Effector memory CD8-positive, alpha-beta T cell (primary cell): ENCODE measurements at regions not wholly inside any gene's neighbourhood (a gene's known extent, or its start where the extent isn't known, plus 50 kb on each side); places are given as distances from the start of the nearest gene placed in this dataset.

Experiments used
- ATAC-seq: fragments of 150-1000 bp; cut with Tn5 transposase; replicated peaks from 2 replicates; pipeline ENCODE4 v1.10.0; 2021; ENCODE audit warnings: mild to moderate bottlenecking, moderate library complexity
- DNase-seq, 3 experiments: peaks; one replicate each; pipeline ENCODE4 v3.0.0; 2021
- H3K27ac Mint-ChIP-seq, 2 donors: one replicate each; pipeline ENCODE4 v1.8.0; 2022; ENCODE audit warnings: mild to moderate bottlenecking in 2 of 2, mixed read lengths in 2 of 2, moderate library complexity in 2 of 2
- H3K27me3 Mint-ChIP-seq, 2 donors: one replicate each; pipeline ENCODE4 v1.8.0; 2022; ENCODE audit warnings: mixed read lengths in 2 of 2
- H3K36me3 Mint-ChIP-seq: one replicate; pipeline ENCODE4 v1.8.0; 2022; ENCODE audit warnings: mild to moderate bottlenecking, moderate library complexity, mixed read lengths; ENCODE audit not compliant: insufficient read depth
- H3K4me1 Mint-ChIP-seq, 2 donors: one replicate each; pipeline ENCODE4 v1.8.0; 2022; ENCODE audit warnings: low read depth in 2 of 2, mixed read lengths in 2 of 2
- H3K4me3 Mint-ChIP-seq, 2 donors: one replicate each; pipeline ENCODE4 v1.8.0; 2022; ENCODE audit warnings: mild to moderate bottlenecking in 2 of 2, mixed read lengths in 2 of 2, moderate library complexity in 2 of 2
- H3K9me3 Mint-ChIP-seq, 2 donors: one replicate each; pipeline ENCODE4 v1.8.0; 2022; ENCODE audit warnings: mixed read lengths in 2 of 2

DNA sequence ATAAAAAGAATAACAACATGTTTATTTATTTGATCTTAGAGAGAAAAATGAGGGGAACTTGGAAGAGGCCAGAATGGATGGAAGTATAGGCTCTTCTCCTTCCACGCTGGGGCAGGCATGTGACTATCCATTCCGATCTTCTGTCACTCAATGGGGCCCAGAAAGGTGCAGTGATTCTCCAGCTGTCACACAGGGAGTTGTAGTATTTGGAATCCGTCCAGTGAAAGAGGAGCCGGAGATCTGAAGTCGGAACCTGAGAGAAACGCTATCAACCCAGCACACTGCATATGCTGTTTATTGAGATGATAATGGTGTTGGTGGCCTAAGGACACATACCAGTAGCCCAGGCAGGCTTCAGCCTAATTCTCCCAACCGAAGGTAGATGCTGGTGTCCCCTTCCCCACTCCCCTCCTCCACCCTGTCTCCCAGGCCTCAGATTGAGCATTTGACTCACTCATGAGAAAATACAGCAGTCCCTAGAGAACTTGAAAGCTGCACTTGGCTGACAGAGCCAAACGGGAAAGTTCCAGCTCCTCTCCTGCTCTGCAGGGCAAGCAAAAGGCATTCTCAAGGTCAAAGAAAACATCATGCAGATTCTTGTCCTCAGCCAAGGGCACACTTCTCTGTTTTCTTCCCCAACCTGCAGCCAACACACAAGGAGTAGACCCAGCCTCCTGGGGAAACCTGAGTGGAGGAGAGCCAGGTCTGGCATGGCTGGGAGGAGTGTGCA is 100.4 kb downstream of the IRF2BPL start:
- Mint-ChIP-seq H3K27me3 (no peaks in the 10 kb centered on the region), H3K4me1 (peaks cover 57 to 62% of the 10 kb centered on the region in 2 donors), H3K36me3 (peaks cover 20% of the 10 kb centered on the region), H3K27ac (peak overlapping the region; percentile 77 to 96), H3K4me3 (peak overlapping the region in 1 of 2 donors; percentile 30), H3K9me3 (no peaks in the 10 kb centered on the region)
- ATAC-seq (no peak), DNase-seq (no peak)

GRCh38 chr14:76926521-76927251 is 100.5 kb downstream of the LRRC74A start:
- peaks cover 20% of the 10 kb centered on the region for H3K36me3 Mint-ChIP-seq

DNA sequence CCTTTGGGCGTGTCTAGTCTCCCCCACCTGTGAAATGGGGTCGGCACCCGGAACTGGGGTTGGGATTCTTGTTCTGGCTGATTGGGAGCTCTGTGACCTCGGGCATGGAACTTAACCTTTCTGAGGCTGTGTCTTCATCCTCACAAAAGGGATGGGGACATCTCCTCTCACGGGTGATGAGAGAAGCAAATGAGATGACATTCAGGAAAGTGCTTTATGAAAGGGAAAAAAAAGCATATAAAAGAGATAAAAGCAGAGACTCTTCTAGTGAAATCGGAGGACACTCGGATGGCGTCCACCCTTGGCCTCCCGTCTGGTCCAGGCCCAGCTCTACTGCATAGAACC is 98.9 kb downstream of the LRRC74A start:
- Mint-ChIP-seq H3K27me3 (no peaks in the 10 kb centered on the region), H3K4me3 (no peak overlapping the region), H3K27ac (peak overlapping the region; percentile 92 to 96), H3K4me1 (peaks cover 39 to 47% of the 10 kb centered on the region in 2 donors), H3K9me3 (no peaks in the 10 kb centered on the region), H3K36me3 (peaks cover 20% of the 10 kb centered on the region)
- no peak for DNase-seq
- no peak for ATAC-seq

More at GRCh38 chr14:76926521-76927251, 100.5 kb downstream of the LRRC74A start:
- no peaks in the 10 kb centered on the region for H3K27me3 Mint-ChIP-seq
- H3K9me3 Mint-ChIP-seq, result no peaks in the 10 kb centered on the region
- DNase-seq (peak; percentile 51 to 68 (median 65)), ATAC-seq (peak; percentile 79)
- H3K4me1 Mint-ChIP-seq, result peaks cover 51 to 60% of the 10 kb centered on the region in 2 donors
- peak overlapping the region; percentile 78 to 83 for H3K4me3 Mint-ChIP-seq
- H3K27ac Mint-ChIP-seq, result peak overlapping the region; percentile 92 to 96

- peaks cover 37 to 42% of the 10 kb centered on the region in 2 donors for H3K4me1 Mint-ChIP-seq
These were observed 98.3 kb downstream of the LRRC74A start for GRCh38 chr14:76924371-76925096.

DNA sequence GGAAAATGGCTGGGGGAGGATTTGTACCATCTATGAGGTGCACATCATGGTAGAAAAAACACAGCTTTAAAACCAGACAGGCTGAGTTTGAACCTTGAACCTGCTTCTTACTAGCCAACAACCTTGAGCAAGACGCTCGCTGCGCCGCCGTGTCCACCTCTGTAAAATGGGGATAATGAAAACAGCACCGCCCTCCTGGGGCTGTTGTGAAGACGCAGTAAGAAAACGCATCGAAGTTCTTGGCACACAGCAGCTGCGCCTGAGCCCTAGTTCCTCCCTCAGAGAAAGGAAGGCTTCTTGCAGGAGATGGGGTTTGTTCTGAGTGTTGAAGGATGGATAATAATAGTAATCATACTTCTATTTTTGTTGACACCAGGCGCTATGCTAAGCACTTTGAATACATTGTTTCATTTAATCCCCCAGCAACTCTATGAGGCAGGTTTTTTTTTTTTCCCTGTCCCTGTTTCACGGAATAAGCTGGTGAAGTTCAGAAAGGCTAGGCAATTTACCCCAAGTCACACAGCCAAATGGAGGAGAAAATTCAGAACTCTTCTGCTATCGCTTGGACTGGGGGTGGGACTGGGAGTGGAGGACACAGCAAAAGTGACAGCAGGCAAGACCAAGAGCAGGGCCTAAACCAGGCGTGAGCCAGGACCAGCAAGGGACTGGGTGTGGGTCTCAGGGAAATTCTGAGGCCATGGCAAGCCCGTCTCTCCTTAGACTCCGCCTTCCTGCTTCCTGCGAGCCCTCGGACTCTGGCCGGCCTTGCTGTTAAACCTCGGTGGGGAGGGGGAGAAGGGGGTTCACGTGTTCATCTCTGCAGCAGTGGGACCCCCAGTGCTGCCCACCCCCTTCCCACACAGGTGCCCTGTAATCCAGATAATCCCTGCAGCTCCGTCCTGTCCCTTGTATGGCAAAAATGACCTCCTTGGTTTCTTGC is 97.5 kb downstream of the LRRC74A start:
- ATAC-seq (no peak), DNase-seq (no peak)
- H3K36me3 Mint-ChIP-seq, result peaks cover 16% of the 10 kb centered on the region
- no peak overlapping the region for H3K4me3 Mint-ChIP-seq
- no peaks in the 10 kb centered on the region for H3K27me3 Mint-ChIP-seq
- peak overlapping the region; percentile 87 to 96 for H3K27ac Mint-ChIP-seq
- H3K4me1 Mint-ChIP-seq, result peaks cover 33 to 38% of the 10 kb centered on the region in 2 donors
- H3K9me3 Mint-ChIP-seq, result no peaks in the 10 kb centered on the region

More at GRCh38 chr14:76924371-76925096, 98.3 kb downstream of the LRRC74A start:
- peak in 2 of 3 experiments; percentile 15 to 23 for DNase-seq
- Mint-ChIP-seq H3K4me3 (no peak overlapping the region), H3K27ac (peak overlapping the region; percentile 92 to 96), H3K9me3 (no peaks in the 10 kb centered on the region), H3K36me3 (peaks cover 16% of the 10 kb centered on the region), H3K27me3 (no peaks in the 10 kb centered on the region)
- ATAC-seq, result peak; percentile 16

DNA sequence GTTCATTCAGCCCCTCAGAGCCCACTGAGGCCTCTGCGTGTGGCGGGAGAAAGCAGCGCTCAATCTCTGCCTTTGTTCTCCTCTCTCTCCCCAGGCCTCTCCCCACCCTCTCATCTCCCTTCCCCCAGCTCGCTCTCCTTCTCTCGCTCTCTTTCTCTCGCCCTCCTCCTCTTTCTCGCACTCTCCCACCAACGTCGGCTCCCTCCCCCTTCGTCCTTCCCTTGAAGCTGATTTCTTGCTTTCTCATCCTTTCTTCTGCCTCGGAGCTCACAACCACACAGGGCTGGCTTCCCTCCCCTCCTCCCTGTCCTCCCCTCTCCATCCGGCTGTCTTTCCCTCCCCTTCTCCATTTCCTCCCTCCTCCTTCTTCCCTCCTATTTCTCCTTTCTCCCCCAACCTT is 96.4 kb downstream of the LRRC74A start:
- peak overlapping the region in 1 of 2 donors; percentile 68 for H3K27ac Mint-ChIP-seq
- no peak overlapping the region for H3K4me3 Mint-ChIP-seq
- H3K4me1 Mint-ChIP-seq, result peaks cover 32 to 38% of the 10 kb centered on the region in 2 donors
- H3K9me3 Mint-ChIP-seq, result no peaks in the 10 kb centered on the region
- H3K27me3 Mint-ChIP-seq, result no peaks in the 10 kb centered on the region
- DNase-seq (no peak), ATAC-seq (no peak)
- peaks cover 16% of the 10 kb centered on the region for H3K36me3 Mint-ChIP-seq

- Mint-ChIP-seq H3K4me3 (no peak overlapping the region), H3K9me3 (no peaks in the 10 kb centered on the region), H3K27me3 (no peaks in the 10 kb centered on the region), H3K36me3 (peaks cover 16% of the 10 kb centered on the region), H3K4me1 (peaks cover 30 to 33% of the 10 kb centered on the region in 2 donors), H3K27ac (peak overlapping the region in 1 of 2 donors; percentile 68)
- no peak for ATAC-seq
- no peak for DNase-seq
These were observed 95.9 kb downstream of the LRRC74A start for GRCh38 chr14:76922092-76922491.

GRCh38 chr14:76921088-76921399 is 94.8 kb downstream of the LRRC74A start:
- no peak overlapping the region for H3K4me3 Mint-ChIP-seq
- no peaks in the 10 kb centered on the region for H3K9me3 Mint-ChIP-seq
- H3K27ac Mint-ChIP-seq, result no peak overlapping the region
- no peak for ATAC-seq
- H3K27me3 Mint-ChIP-seq, result no peaks in the 10 kb centered on the region
- H3K4me1 Mint-ChIP-seq, result peaks cover 19 to 23% of the 10 kb centered on the region in 2 donors
- no peak for DNase-seq
- H3K36me3 Mint-ChIP-seq, result peaks cover 7% of the 10 kb centered on the region

DNA sequence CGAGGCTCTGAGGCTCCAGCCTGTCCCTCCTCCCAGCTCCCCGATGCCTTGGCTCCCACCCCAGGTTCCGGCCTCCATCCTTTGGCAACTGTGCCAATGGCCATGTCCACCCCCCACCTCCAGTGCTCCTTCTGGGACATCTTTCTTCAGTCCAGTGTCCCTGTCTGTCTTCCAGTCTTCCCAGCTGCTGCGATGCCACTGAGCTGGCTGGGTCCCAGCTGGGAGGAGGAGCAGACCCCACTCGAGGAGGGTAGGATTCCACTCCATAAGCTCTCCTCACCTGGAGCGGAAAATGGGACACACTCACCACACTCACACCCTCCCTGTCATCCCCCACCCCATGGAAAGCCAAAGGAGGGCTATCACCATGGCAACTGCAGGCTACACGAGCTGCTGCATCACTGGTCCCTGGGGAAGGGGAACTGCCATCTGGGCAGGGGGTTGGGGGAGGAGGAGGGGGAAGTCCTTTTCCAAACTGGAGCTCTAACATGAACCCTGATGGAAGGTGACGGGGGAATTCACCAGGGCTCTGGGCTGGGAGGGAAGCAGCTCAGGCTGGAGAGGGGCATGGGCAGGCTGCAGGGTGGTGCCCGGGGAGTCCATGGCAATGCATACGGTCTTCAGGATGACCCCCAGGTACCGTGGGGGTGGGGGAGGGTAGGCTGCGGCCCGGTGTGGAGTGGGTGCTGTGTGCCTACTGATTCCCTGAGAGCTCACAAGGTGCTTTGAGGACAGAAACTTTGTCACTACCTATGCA is 94.3 kb downstream of the LRRC74A start:
- DNase-seq (no peak), ATAC-seq (no peak)
- Mint-ChIP-seq H3K27me3 (no peaks in the 10 kb centered on the region), H3K36me3 (peaks cover 7% of the 10 kb centered on the region), H3K4me3 (peak overlapping the region in 1 of 2 donors; percentile 41), H3K27ac (peak overlapping the region; percentile 17 to 69), H3K9me3 (no peaks in the 10 kb centered on the region), H3K4me1 (peaks cover 17 to 19% of the 10 kb centered on the region in 2 donors)

DNA sequence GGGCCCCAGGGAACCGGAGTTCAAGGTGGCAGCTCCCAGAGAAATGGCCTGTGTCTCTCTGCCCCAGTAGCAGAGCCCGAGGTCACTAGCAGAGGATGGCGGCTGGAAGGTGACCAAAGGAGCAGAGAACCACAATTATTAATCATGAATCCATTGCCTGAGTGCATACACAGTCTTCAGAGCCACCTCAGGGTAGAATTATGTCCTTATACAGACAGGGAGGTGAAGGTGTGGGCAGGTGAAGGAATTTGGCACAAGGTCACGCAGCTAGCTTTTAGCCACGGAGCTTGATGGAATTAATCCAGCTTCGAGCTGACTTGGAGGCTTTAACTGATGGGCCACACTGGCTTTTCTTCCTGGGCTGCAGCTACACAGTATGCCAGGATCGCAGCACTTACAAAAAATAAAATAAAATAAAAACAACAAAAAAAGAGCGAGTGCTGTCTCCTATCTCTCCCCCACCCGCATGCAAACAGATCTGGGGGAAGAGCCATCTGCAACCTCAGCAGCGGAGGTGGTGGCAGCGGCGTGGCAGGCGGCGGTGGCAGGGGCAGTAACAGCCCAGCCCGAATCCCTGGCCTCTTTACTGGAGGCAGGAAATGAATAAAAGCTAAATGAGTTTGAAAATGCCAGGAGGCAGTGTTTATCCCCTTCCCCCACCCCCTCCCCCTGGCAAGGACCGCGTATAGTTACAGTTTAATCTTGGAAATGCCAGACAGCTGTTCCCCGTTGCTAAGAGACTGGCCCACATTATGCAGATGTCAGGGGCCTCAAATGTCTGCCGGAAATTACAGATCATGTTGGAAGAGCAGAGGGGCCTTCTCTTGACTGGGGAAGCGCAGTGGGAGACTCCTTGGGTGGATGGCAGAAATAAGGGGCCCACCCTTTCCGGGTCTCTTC is 93.5 kb downstream of the LRRC74A start:
- Mint-ChIP-seq H3K27ac (peak overlapping the region; percentile 17 to 69), H3K4me1 (peaks cover 10 to 17% of the 10 kb centered on the region in 2 donors), H3K36me3 (no peaks in the 10 kb centered on the region), H3K27me3 (no peaks in the 10 kb centered on the region), H3K9me3 (no peaks in the 10 kb centered on the region), H3K4me3 (peak overlapping the region in 1 of 2 donors; percentile 41)
- ATAC-seq, result peak; percentile 72
- DNase-seq, result peak in 1 of 3 experiments; percentile 11
